ENCODE measurements at regions not wholly inside any gene's neighbourhood (a gene's known extent, or its start where the extent isn't known, plus 50 kb on each side); places are given as distances from the start of the nearest gene placed in this dataset.

DNA sequence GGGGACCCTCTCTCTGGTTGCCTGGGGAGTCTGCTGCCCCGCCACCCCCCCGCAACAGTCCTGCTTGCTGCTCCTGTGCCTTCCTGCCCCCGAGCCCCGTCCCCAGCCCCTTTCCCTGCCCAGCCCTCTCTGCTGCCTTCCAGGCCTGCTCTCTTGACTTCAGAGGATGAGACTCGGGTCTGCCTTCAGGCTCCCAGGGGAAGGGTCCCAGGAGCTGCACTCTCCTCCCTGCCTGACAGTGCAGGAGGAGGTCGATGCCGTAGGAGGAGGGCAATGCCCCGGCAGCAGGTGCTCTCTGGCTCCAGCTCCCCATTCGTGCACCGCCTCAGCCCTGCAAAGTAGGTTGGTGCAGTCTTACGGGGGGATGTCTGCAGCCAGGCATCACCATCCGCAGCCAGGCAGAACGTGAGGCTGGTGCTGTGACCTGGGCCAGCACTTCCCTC is 185.1 kb upstream of the C14orf180 start (continued):
- TF ChIP-seq CTCF (conservative IDR thresholded peaks at IDR 0.05; ENCODE audit: low read depth in 2 of 2) (no peak), CREB1 (CRISPR knock-in tag; IDR thresholded peaks at IDR 0.05; ENCODE audit: low read depth) (no peak), POLR2AphosphoS5 (IDR thresholded peaks at IDR 0.05; ENCODE audit: low read depth) (no peak), REST (IDR thresholded peaks at IDR 0.05; ENCODE audit: unreplicated experiment) (no peak), ZNF331 (CRISPR knock-in tag; IDR thresholded peaks at IDR 0.05; ENCODE audit: low read depth) (no peak)

- no peaks in the 10 kb centered on the region for H3K9me2 ChIP-seq (ENCODE audit: insufficient read depth)
- H3K4me1 Mint-ChIP-seq, result peaks cover 11% of the 10 kb centered on the region
- TF ChIP-seq CTCF (conservative IDR thresholded peaks at IDR 0.05; ENCODE audit: low read depth in 2 of 2) (no peak), ZNF114 (CRISPR knock-in tag; IDR thresholded peaks at IDR 0.05) (no peak), ZNF462 (CRISPR knock-in tag; IDR thresholded peaks at IDR 0.05) (no peak), STAT1 (IDR thresholded peaks at IDR 0.05; ENCODE audit: unreplicated experiment) (no peak), EZH2phosphoT487 (IDR thresholded peaks at IDR 0.05; ENCODE audit: unreplicated experiment) (no peak), POLR2AphosphoS5 (IDR thresholded peaks at IDR 0.05; ENCODE audit: low read depth) (no peak), JUNB (IDR thresholded peaks at IDR 0.05; ENCODE audit: unreplicated experiment) (no peak)
- peaks cover 35% of the 10 kb centered on the region for H3K9me3 Mint-ChIP-seq
- H3K36me3 Mint-ChIP-seq (ENCODE audit: low read depth), result peaks cover 30% of the 10 kb centered on the region
- H3K27ac Mint-ChIP-seq, result no peak overlapping the region
- no peak overlapping the region for H3K27ac ChIP-seq (ENCODE audit: low read depth)
- H4K20me1 ChIP-seq (replicated peaks; ENCODE audit: insufficient read depth), result no peaks in the 10 kb centered on the region
- peaks cover 15% of the 10 kb centered on the region for H3K27me3 Mint-ChIP-seq (ENCODE audit: insufficient read depth, low read depth, poor library complexity)
- DNase-seq (ENCODE audit: low spot score), result no peak
- no peak for ATAC-seq
- no peak overlapping the region for H3K4me3 ChIP-seq
- H3K4me2 ChIP-seq, result no peak overlapping the region
- no peaks in the 10 kb centered on the region for H3K79me2 ChIP-seq (replicated peaks; ENCODE audit: insufficient read depth)
- H3K36me3 ChIP-seq (ENCODE audit: insufficient read depth), result no peaks in the 10 kb centered on the region
- H2AFZ ChIP-seq, result no peak overlapping the region
- H3K27me3 ChIP-seq (ENCODE audit: insufficient read depth), result no peaks in the 10 kb centered on the region
- no peaks in the 10 kb centered on the region for H3K4me1 ChIP-seq (ENCODE audit: insufficient read depth)
- no peak overlapping the region for H3K4me3 Mint-ChIP-seq
- H3F3A ChIP-seq (replicated peaks; ENCODE audit: low read depth), result no peaks in the 10 kb centered on the region
Measured at GRCh38 chr14:104395276-104395675, 184.3 kb upstream of the C14orf180 start.

Measured in GM23338 (cell line).